ENCODE measurements at regions not wholly inside any gene's neighbourhood (a gene's known extent, or its start where the extent isn't known, plus 50 kb on each side); places are given as distances from the start of the nearest gene placed in this dataset.

- no peaks in the 10 kb centered on the region for H3K36me3 ChIP-seq (ENCODE audit: control insufficient read depth in 4 of 4, insufficient read depth in 4 of 4, low read length in 4 of 4)
- H3K27ac ChIP-seq (ENCODE audit: low read depth in 1 of 2, low read length in 1 of 2): no peak overlapping the region
- H3K27me3 ChIP-seq (ENCODE audit: control insufficient read depth in 3 of 3, insufficient read depth in 3 of 3, low read length in 2 of 3): no peaks in the 10 kb centered on the region
- H3K9me3 ChIP-seq (ENCODE audit: control insufficient read depth in 4 of 4, insufficient read depth in 3 of 4, low read length in 3 of 4): no peaks in the 10 kb centered on the region
- DNase-seq (no peak), ATAC-seq (ENCODE audit: insufficient read depth, low FRiP score) (no peak)
- 78% methylated on average over 6 of the region's 6 CpGs for WGBS, 2 donors
- H3K9ac ChIP-seq (ENCODE audit: insufficient read depth in 1 of 2, low read length in 2 of 2): no peak overlapping the region
- H3K4me3 ChIP-seq: no peak overlapping the region
- TF ChIP-seq CTCF (IDR thresholded peaks at IDR 0.05; ENCODE audit: control extremely low read depth, extremely low read depth): no peak
- H3K4me1 ChIP-seq (ENCODE audit: control insufficient read depth in 5 of 5, insufficient read depth in 5 of 5, low read length in 5 of 5): peaks cover 0 to 11% (median 0%) of the 10 kb centered on the region in 5 donors
Measured at GRCh38 chr6:137792160-137793033, 74.7 kb upstream of the TNFAIP3 start.

- Histone ChIP-seq H3K9me3 (ENCODE audit: control insufficient read depth in 4 of 4, insufficient read depth in 3 of 4, low read length in 3 of 4) (no peaks in the 10 kb centered on the region), H3K27me3 (ENCODE audit: control insufficient read depth in 3 of 3, insufficient read depth in 3 of 3, low read length in 2 of 3) (no peaks in the 10 kb centered on the region), H3K4me3 (no peak overlapping the region), H3K36me3 (ENCODE audit: control insufficient read depth in 4 of 4, insufficient read depth in 4 of 4, low read length in 4 of 4) (no peaks in the 10 kb centered on the region), H3K9ac (ENCODE audit: insufficient read depth in 1 of 2, low read length in 2 of 2) (no peak overlapping the region), H3K27ac (ENCODE audit: low read depth in 1 of 2, low read length in 1 of 2) (no peak overlapping the region), H3K4me1 (ENCODE audit: control insufficient read depth in 5 of 5, insufficient read depth in 5 of 5, low read length in 5 of 5) (peaks cover 0 to 11% (median 0%) of the 10 kb centered on the region in 5 donors)
- no peak for TF ChIP-seq CTCF (IDR thresholded peaks at IDR 0.05; ENCODE audit: control extremely low read depth, extremely low read depth)
- DNase-seq: no peak
- no peak for ATAC-seq (ENCODE audit: insufficient read depth, low FRiP score)
- WGBS, 2 donors: 93 to 95% methylated on average over 8 of the region's 8 CpGs
Measured at GRCh38 chr6:137793805-137794515, 73.1 kb upstream of the TNFAIP3 start.

- ATAC-seq (ENCODE audit: insufficient read depth, low FRiP score): no peak
- no peak overlapping the region for H3K27ac ChIP-seq (ENCODE audit: low read depth in 1 of 2, low read length in 1 of 2)
- no peak for TF ChIP-seq CTCF (IDR thresholded peaks at IDR 0.05; ENCODE audit: control extremely low read depth, extremely low read depth)
- no peaks in the 10 kb centered on the region for H3K36me3 ChIP-seq (ENCODE audit: control insufficient read depth in 4 of 4, insufficient read depth in 4 of 4, low read length in 4 of 4)
- H3K4me1 ChIP-seq (ENCODE audit: control insufficient read depth in 5 of 5, insufficient read depth in 5 of 5, low read length in 5 of 5): peaks cover 0 to 11% (median 0%) of the 10 kb centered on the region in 5 donors
- no peaks in the 10 kb centered on the region for H3K9me3 ChIP-seq (ENCODE audit: control insufficient read depth in 4 of 4, insufficient read depth in 3 of 4, low read length in 3 of 4)
- no peak overlapping the region for H3K4me3 ChIP-seq
- 80 to 85% methylated on average over 4 of the region's 4 CpGs for WGBS, 2 donors
- no peak overlapping the region for H3K9ac ChIP-seq (ENCODE audit: insufficient read depth in 1 of 2, low read length in 2 of 2)
- H3K27me3 ChIP-seq (ENCODE audit: control insufficient read depth in 3 of 3, insufficient read depth in 3 of 3, low read length in 2 of 3): no peaks in the 10 kb centered on the region
- no peak for DNase-seq
Measured at GRCh38 chr6:137794516-137795201, 72.4 kb upstream of the TNFAIP3 start.
